Parathyroid adenoma (tissue), 2 donors: ENCODE measurements at regions not wholly inside any gene's neighbourhood (a gene's known extent, or its start where the extent isn't known, plus 50 kb on each side); places are given as distances from the start of the nearest gene placed in this dataset.

Experiments used
- H2AFZ ChIP-seq: fragments of 300-600 bp; sonication (generic); one replicate; pipeline ENCODE4 v1.7.0; 2017; ENCODE audit warnings: antibody characterized with exemption, mild to moderate bottlenecking
- H3K27ac ChIP-seq: fragments of 300-600 bp; sonication (generic); one replicate; pipeline ENCODE4 v1.7.0; 2017
- H3K27me3 ChIP-seq: fragments of 300-600 bp; sonication (generic); one replicate; pipeline ENCODE4 v1.7.0; 2017; ENCODE audit warnings: low read length; ENCODE audit not compliant: control insufficient read depth, insufficient read depth
- H3K36me3 ChIP-seq: fragments of 300-600 bp; sonication (generic); one replicate; pipeline ENCODE4 v1.7.0; 2017; ENCODE audit warnings: low read length; ENCODE audit not compliant: control insufficient read depth, insufficient read depth
- H3K4me1 ChIP-seq: fragments of 300-600 bp; sonication (generic); one replicate; pipeline ENCODE4 v1.7.0; 2017; ENCODE audit warnings: control low read depth
- H3K4me2 ChIP-seq: fragments of 300-600 bp; sonication (generic); one replicate; pipeline ENCODE4 v1.7.0; 2017; ENCODE audit warnings: low read length
- H3K4me3 ChIP-seq: fragments of 300-600 bp; sonication (generic); one replicate; pipeline ENCODE4 v1.7.0; 2017; ENCODE audit warnings: low read depth, low read length
- H3K79me2 ChIP-seq: fragments of 300-600 bp; sonication (generic); one replicate; pipeline ENCODE4 v1.7.0; 2017; ENCODE audit warnings: control low read depth
- H3K9ac ChIP-seq: fragments of 300-600 bp; sonication (generic); one replicate; pipeline ENCODE4 v1.7.0; 2017; ENCODE audit warnings: mild to moderate bottlenecking
- H3K9me3 ChIP-seq: fragments of 300-600 bp; sonication (generic); one replicate; pipeline ENCODE4 v1.7.0; 2017; ENCODE audit warnings: low read length; ENCODE audit not compliant: control insufficient read depth
- TF ChIP-seq, protein P1 (sequence below): fragments of 300-600 bp; sonication (generic); IDR thresholded peaks from one replicate; pipeline ENCODE4 v1.7.0; 2017; ENCODE audit warnings: antibody characterized with exemption, mild to moderate bottlenecking
- donor health status: primary hyperparathyroidism.

DNA sequence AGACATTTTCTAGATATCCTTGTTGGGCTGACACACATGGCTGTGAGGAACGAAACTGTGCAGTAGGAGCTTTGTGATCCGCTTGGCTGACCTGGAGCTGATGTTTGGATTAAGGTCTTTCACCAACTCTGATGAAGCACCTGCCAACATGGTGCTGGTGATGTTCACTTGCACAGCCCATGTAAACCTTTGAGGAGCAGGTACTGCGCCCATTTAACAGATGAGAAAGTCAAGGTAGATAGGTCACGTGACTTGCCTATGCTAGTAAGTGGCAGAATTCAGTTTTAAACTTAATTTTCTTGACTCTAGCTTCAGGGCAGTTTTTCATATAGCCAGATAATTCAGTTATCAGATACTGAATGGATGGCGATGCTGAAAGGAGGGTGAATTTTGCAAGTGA lies 351.9 kb downstream of the RPS24 start:
- Histone ChIP-seq H3K36me3 (no peaks in the 10 kb centered on the region), H3K9ac (no peak overlapping the region), H3K27me3 (no peaks in the 10 kb centered on the region), H3K4me3 (no peak overlapping the region), H3K4me1 (no peaks in the 10 kb centered on the region), H3K79me2 (no peaks in the 10 kb centered on the region), H2AFZ (no peak overlapping the region), H3K9me3 (no peaks in the 10 kb centered on the region), H3K4me2 (no peak overlapping the region), H3K27ac (no peak overlapping the region)
- TF ChIP-seq, protein P1, sequence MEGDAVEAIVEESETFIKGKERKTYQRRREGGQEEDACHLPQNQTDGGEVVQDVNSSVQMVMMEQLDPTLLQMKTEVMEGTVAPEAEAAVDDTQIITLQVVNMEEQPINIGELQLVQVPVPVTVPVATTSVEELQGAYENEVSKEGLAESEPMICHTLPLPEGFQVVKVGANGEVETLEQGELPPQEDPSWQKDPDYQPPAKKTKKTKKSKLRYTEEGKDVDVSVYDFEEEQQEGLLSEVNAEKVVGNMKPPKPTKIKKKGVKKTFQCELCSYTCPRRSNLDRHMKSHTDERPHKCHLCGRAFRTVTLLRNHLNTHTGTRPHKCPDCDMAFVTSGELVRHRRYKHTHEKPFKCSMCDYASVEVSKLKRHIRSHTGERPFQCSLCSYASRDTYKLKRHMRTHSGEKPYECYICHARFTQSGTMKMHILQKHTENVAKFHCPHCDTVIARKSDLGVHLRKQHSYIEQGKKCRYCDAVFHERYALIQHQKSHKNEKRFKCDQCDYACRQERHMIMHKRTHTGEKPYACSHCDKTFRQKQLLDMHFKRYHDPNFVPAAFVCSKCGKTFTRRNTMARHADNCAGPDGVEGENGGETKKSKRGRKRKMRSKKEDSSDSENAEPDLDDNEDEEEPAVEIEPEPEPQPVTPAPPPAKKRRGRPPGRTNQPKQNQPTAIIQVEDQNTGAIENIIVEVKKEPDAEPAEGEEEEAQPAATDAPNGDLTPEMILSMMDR, result no peak

DNA sequence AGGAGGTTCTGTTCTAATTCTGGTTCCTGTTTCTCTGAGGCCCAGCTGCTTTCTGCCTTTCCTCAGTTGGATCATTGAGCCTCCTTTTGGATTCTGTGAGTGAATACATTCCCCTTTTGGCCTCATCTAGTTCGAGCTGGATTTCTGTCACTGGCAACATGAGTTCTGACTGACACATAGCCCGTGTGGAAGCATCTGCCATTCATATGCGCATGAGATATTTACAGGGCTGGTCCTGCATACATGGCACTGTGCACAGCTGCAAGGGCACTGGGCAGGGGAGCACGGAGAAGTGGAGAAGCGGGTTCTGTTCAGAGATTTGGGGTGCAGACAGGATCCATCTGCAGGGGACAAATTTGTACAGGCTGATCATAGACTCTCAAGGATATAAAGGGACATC lies 352.8 kb downstream of the RPS24 start:
- TF ChIP-seq, protein P1, result no peak
- Histone ChIP-seq H3K36me3 (no peaks in the 10 kb centered on the region), H3K4me3 (no peak overlapping the region), H3K9me3 (no peaks in the 10 kb centered on the region), H3K9ac (no peak overlapping the region), H2AFZ (no peak overlapping the region), H3K79me2 (no peaks in the 10 kb centered on the region), H3K27me3 (no peaks in the 10 kb centered on the region), H3K27ac (no peak overlapping the region), H3K4me1 (no peaks in the 10 kb centered on the region), H3K4me2 (no peak overlapping the region)

DNA sequence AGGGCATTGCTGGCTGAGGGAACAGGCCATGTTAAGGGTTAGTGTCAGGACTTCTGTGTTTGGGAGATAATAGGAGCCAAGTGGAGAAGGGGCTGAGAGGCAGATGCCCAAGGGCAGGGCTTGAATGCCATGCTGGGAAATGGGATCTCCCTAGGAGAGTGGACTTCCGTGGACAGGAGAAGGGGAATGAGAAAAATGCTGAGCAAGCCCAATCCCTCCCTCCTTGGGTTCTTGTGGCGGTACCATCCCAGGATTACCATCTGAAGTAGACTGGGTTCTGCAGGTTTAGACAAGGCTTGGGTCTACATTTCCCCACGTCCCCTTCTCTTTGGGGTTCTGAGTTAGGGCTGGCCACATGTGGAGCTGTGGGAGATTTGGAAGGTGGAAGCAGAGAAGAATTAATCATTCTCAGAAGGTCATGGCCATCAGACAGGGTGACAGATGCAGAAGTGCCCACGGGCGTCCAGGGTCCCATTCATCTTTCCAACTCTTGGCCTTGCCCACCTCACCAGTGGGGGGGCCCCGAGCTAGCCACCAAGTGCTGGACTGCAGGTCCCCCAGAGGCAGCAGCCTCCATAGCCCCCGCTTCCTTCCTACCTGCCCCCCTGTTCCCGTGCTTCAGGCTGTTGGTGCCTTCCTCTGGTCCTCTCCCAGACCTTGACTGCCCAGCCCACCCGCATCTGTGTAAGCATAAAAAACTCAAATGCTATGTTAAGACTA lies 354.8 kb downstream of the RPS24 start:
- H3K27ac ChIP-seq, result no peak overlapping the region
- H3K9me3 ChIP-seq, result no peaks in the 10 kb centered on the region
- H3K27me3 ChIP-seq, result no peaks in the 10 kb centered on the region
- no peak overlapping the region for H2AFZ ChIP-seq
- H3K4me2 ChIP-seq, result no peak overlapping the region
- no peak overlapping the region for H3K4me3 ChIP-seq
- H3K36me3 ChIP-seq, result no peaks in the 10 kb centered on the region
- TF ChIP-seq, protein P1, result no peak
- no peak overlapping the region for H3K9ac ChIP-seq
- no peaks in the 10 kb centered on the region for H3K4me1 ChIP-seq
- no peaks in the 10 kb centered on the region for H3K79me2 ChIP-seq

DNA sequence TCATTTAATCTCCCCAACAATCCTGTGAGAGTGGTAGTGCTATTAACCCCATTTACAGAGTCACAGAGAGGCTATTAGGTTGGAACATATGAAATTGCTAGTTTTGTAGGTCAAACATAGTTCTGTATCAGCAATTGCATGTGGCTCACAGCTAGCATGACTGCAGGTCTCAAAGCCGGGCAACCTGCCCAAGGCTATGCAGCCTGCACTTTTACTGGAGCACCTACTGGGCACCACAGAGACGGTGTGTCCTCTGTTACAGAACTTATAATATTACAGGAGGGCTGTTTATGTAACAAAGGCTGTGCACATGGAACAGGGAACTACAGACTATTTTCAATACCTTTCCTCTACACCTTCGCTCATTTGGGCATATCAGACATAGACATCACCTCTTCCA lies 355.8 kb downstream of the RPS24 start:
- H3K4me2 ChIP-seq, result no peak overlapping the region
- no peak overlapping the region for H2AFZ ChIP-seq
- no peak overlapping the region for H3K4me3 ChIP-seq
- TF ChIP-seq, protein P1, result no peak
- H3K4me1 ChIP-seq, result no peaks in the 10 kb centered on the region
- no peak overlapping the region for H3K9ac ChIP-seq
- no peaks in the 10 kb centered on the region for H3K79me2 ChIP-seq
- no peaks in the 10 kb centered on the region for H3K9me3 ChIP-seq
- H3K27me3 ChIP-seq, result no peaks in the 10 kb centered on the region
- H3K36me3 ChIP-seq, result no peaks in the 10 kb centered on the region
- no peak overlapping the region for H3K27ac ChIP-seq

DNA sequence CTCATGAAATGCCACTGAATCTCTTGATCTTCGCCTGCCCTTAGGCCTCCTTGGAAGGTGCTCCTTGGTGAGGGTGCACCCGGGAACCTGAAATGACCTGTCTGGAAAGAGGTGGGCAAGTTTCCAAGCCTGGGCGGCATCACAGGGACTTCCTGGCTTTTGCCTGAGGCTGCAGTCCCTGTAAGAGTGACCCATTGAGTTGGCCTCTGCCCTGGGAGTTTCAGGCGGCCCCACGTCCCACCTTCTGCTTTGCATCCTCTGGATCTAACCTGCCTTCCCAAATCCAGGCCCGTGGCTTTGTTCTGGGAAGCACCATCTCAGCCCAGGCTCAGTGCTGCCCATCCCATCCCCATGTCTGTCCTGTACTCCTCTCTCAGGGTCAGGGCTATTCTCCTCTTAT lies 356.4 kb downstream of the RPS24 start:
- Histone ChIP-seq H3K4me3 (no peak overlapping the region), H3K79me2 (no peaks in the 10 kb centered on the region), H3K4me1 (no peaks in the 10 kb centered on the region), H2AFZ (no peak overlapping the region), H3K9me3 (no peaks in the 10 kb centered on the region), H3K36me3 (no peaks in the 10 kb centered on the region), H3K27ac (no peak overlapping the region), H3K9ac (no peak overlapping the region), H3K4me2 (no peak overlapping the region), H3K27me3 (no peaks in the 10 kb centered on the region)
- TF ChIP-seq, protein P1, result no peak
